Ishikawa (cell line): ENCODE measurements at regions not wholly inside any gene's neighbourhood (a gene's known extent, or its start where the extent isn't known, plus 50 kb on each side); places are given as distances from the start of the nearest gene placed in this dataset.

ENCODE experiments used
- CEBPB ChIP-seq: IDR thresholded peaks from 2 replicates; pipeline ENCODE4 v1.6.1; 2012
- EGR1 ChIP-seq: IDR thresholded peaks from 2 replicates; pipeline ENCODE4 v1.6.1; 2012
- EP300 ChIP-seq: IDR thresholded peaks from 2 replicates; pipeline ENCODE4 v1.6.1; 2012; ENCODE audit warnings: borderline replicate concordance
- FOXM1 ChIP-seq: IDR thresholded peaks from 2 replicates; pipeline ENCODE4 v1.6.1; 2012; ENCODE audit warnings: low read depth, borderline replicate concordance
- NFIC ChIP-seq: IDR thresholded peaks from 2 replicates; pipeline ENCODE4 v1.6.1; 2012
- RAD21 ChIP-seq: IDR thresholded peaks from 2 replicates; pipeline ENCODE4 v1.6.1; 2012; ENCODE audit warnings: low read depth
- TAF1 ChIP-seq: IDR thresholded peaks from 2 replicates; pipeline ENCODE4 v1.6.1; 2012; ENCODE audit warnings: low read depth, mild to moderate bottlenecking
- TCF12 ChIP-seq: IDR thresholded peaks from 2 replicates; pipeline ENCODE4 v1.6.1; 2012; ENCODE audit warnings: low read depth
- TEAD4 ChIP-seq: IDR thresholded peaks from 2 replicates; pipeline ENCODE4 v1.6.1; 2012
- YY1 ChIP-seq: IDR thresholded peaks from 2 replicates; pipeline ENCODE4 v1.6.1; 2012; ENCODE audit warnings: low read depth
- ZBTB7A ChIP-seq: IDR thresholded peaks from 2 replicates; pipeline ENCODE4 v1.6.1; 2012; ENCODE audit warnings: low read depth
- TF ChIP-seq, protein P1 (sequence below): IDR thresholded peaks from 2 replicates; pipeline ENCODE4 v1.6.1; 2012
- TF ChIP-seq, protein P2 (sequence below): IDR thresholded peaks from 2 replicates; pipeline ENCODE4 v1.6.1; 2012; ENCODE audit warnings: low read depth, mild to moderate bottlenecking
- TF ChIP-seq, protein P3 (sequence below): IDR thresholded peaks from 2 replicates; pipeline ENCODE4 v1.6.1; 2012

DNA sequence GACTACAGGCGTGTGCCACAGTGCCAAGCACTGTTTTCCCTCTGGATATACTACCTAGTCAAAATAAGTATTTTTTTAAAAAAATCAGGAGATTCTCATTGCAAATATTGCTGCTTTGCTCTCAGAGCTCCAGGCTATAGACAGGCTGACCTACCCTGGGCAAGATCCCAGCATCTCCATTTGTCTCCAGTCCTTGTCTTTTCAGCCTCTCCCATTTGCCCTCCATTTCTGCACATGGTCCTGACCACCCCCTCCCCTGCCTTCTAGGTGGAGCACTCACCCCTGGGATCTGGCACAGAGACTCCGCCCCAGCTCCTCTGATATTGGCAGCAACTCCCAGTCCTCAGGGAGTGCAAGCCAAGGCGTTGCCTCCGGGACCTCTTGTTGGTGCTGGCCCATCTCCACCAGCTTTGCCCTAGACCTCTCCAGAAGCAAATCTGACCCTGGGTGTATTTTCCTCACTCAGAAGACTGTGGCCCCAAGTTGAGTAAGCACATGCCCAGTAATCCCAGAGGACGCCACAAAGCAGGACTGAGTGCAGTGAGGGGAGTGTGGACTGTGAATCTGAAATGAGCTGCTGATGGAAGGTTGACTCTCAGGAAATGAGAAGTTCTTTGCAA, 120.6 kb downstream of the MTPAP start:
- TF ChIP-seq, protein P1, sequence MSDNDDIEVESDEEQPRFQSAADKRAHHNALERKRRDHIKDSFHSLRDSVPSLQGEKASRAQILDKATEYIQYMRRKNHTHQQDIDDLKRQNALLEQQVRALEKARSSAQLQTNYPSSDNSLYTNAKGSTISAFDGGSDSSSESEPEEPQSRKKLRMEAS: no peak
- TF ChIP-seq YY1 (no peak), EGR1 (no peak), CEBPB (no peak), TAF1 (no peak), EP300 (no peak), RAD21 (no peak), ZBTB7A (no peak), FOXM1 (no peak), NFIC (no peak), TCF12 (no peak), TEAD4 (no peak)
- TF ChIP-seq, protein P2, sequence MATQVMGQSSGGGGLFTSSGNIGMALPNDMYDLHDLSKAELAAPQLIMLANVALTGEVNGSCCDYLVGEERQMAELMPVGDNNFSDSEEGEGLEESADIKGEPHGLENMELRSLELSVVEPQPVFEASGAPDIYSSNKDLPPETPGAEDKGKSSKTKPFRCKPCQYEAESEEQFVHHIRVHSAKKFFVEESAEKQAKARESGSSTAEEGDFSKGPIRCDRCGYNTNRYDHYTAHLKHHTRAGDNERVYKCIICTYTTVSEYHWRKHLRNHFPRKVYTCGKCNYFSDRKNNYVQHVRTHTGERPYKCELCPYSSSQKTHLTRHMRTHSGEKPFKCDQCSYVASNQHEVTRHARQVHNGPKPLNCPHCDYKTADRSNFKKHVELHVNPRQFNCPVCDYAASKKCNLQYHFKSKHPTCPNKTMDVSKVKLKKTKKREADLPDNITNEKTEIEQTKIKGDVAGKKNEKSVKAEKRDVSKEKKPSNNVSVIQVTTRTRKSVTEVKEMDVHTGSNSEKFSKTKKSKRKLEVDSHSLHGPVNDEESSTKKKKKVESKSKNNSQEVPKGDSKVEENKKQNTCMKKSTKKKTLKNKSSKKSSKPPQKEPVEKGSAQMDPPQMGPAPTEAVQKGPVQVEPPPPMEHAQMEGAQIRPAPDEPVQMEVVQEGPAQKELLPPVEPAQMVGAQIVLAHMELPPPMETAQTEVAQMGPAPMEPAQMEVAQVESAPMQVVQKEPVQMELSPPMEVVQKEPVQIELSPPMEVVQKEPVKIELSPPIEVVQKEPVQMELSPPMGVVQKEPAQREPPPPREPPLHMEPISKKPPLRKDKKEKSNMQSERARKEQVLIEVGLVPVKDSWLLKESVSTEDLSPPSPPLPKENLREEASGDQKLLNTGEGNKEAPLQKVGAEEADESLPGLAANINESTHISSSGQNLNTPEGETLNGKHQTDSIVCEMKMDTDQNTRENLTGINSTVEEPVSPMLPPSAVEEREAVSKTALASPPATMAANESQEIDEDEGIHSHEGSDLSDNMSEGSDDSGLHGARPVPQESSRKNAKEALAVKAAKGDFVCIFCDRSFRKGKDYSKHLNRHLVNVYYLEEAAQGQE: no peak
- TF ChIP-seq, protein P3, sequence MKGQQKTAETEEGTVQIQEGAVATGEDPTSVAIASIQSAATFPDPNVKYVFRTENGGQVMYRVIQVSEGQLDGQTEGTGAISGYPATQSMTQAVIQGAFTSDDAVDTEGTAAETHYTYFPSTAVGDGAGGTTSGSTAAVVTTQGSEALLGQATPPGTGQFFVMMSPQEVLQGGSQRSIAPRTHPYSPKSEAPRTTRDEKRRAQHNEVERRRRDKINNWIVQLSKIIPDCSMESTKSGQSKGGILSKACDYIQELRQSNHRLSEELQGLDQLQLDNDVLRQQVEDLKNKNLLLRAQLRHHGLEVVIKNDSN: no peak
